Spinal cord (tissue), 9 donors: ENCODE measurements at regions not wholly inside any gene's neighbourhood (a gene's known extent, or its start where the extent isn't known, plus 50 kb on each side); places are given as distances from the start of the nearest gene placed in this dataset.
"Not testable (repeated sequence)": the region's sequence is repeated elsewhere in the genome, so short reads cannot be mapped to it uniquely, and the experiment has no call there.

Source experiments
- DNase-seq, 6 donors: peaks; one replicate each; pipeline versions ENCODE4 v3.0.0 to v3.0.0-alpha.2; 2013 to 2015; ENCODE audit warnings: low spot score in 6 of 6, low read depth in 4 of 6
- H3K27ac ChIP-seq: one replicate; pipeline ENCODE4 v1.5.1; 2013; ENCODE audit warnings: low read depth, low read length, control low read depth
- H3K27me3 ChIP-seq: one replicate; pipeline ENCODE4 v1.6.1; 2013; ENCODE audit warnings: low read length; ENCODE audit not compliant: control insufficient read depth, insufficient read depth
- H3K36me3 ChIP-seq: one replicate; pipeline ENCODE4 v1.6.1; 2013; ENCODE audit warnings: low read length; ENCODE audit not compliant: control insufficient read depth, insufficient read depth
- H3K4me1 ChIP-seq: one replicate; pipeline ENCODE4 v1.6.1; 2013; ENCODE audit warnings: low read length; ENCODE audit not compliant: control insufficient read depth, insufficient read depth
- H3K4me3 ChIP-seq: one replicate; pipeline ENCODE4 v1.5.1; 2013; ENCODE audit warnings: low read depth, low read length, control low read depth
- H3K9me3 ChIP-seq: one replicate; pipeline ENCODE4 v1.6.1; 2013; ENCODE audit warnings: low read length; ENCODE audit not compliant: control insufficient read depth, insufficient read depth
- WGBS: methylation state at CpG from one replicate; pipeline ENCODE4 v1.1.5; 2013; ENCODE audit warnings: missing lambda C conversion rate; ENCODE audit not compliant: insufficient coverage; 5-methylcytosine and 5-hydroxymethylcytosine counted together
- donor health status: healthy.

GRCh38 chr7:145464287-145464686 lies 628.4 kb upstream of the TPK1 start:
- no peak overlapping the region for H3K27ac ChIP-seq
- DNase-seq: no peak

GRCh38 chr7:145462463-145462862 lies 626.6 kb upstream of the TPK1 start:
- no peak overlapping the region for H3K27ac ChIP-seq
- no peak for DNase-seq
- H3K27me3 ChIP-seq: no peaks in the 10 kb centered on the region
- WGBS: 77% methylated on average over 3 of the region's 4 CpGs
- H3K4me3 ChIP-seq: no peak overlapping the region
- peaks cover 1% of the 10 kb centered on the region for H3K9me3 ChIP-seq
- H3K4me1 ChIP-seq: no peaks in the 10 kb centered on the region
- H3K36me3 ChIP-seq: no peaks in the 10 kb centered on the region

More at GRCh38 chr7:145464287-145464686, 628.4 kb upstream of the TPK1 start:
- H3K4me3 ChIP-seq: no peak overlapping the region
- no peaks in the 10 kb centered on the region for H3K4me1 ChIP-seq
- no peaks in the 10 kb centered on the region for H3K36me3 ChIP-seq
- H3K9me3 ChIP-seq: peaks cover 1% of the 10 kb centered on the region
- no peaks in the 10 kb centered on the region for H3K27me3 ChIP-seq
- WGBS: no CpG with 5 or more reads among the region's 1 CpG

- no peak overlapping the region for H3K4me3 ChIP-seq
- peaks cover 2% of the 10 kb centered on the region for H3K9me3 ChIP-seq
- no peaks in the 10 kb centered on the region for H3K4me1 ChIP-seq
- DNase-seq: peak in 1 of 6 donors; percentile 40
- no peaks in the 10 kb centered on the region for H3K27me3 ChIP-seq
- no peaks in the 10 kb centered on the region for H3K36me3 ChIP-seq
- 60% methylated on average over 1 of the region's 7 CpGs for WGBS
- H3K27ac ChIP-seq: no peak overlapping the region
Observed at GRCh38 chr7:145434811-145435210, 599.0 kb upstream of the TPK1 start.

GRCh38 chr7:145431834-145432233 lies 596.0 kb upstream of the TPK1 start:
- Histone ChIP-seq H3K27ac (no peak overlapping the region), H3K36me3 (no peaks in the 10 kb centered on the region), H3K4me1 (no peaks in the 10 kb centered on the region), H3K4me3 (no peak overlapping the region), H3K9me3 (peaks cover 4% of the 10 kb centered on the region), H3K27me3 (no peaks in the 10 kb centered on the region)
- no CpG with 5 or more reads among the region's 1 CpG for WGBS
- no peak for DNase-seq

- H3K4me1 ChIP-seq, H3K27me3 ChIP-seq, H3K4me3 ChIP-seq, DNase-seq, H3K27ac ChIP-seq, H3K9me3 ChIP-seq, H3K36me3 ChIP-seq: not testable (repeated sequence)
- WGBS: 85% methylated on average over 7 of the region's 8 CpGs
Observed at GRCh38 chr7:145418481-145418880, 582.6 kb upstream of the TPK1 start.

- H3K9me3 ChIP-seq: no peaks in the 10 kb centered on the region
- WGBS: 71% methylated on average over 2 of the region's 3 CpGs
Observed at GRCh38 chr7:145411066-145411465, 575.2 kb upstream of the TPK1 start.

GRCh38 chr7:145398758-145399157 lies 562.9 kb upstream of the TPK1 start:
- DNase-seq: peak in 1 of 6 donors; percentile 11
- no CpG with 5 or more reads among the region's 1 CpG for WGBS
- Histone ChIP-seq H3K9me3 (peaks cover 3% of the 10 kb centered on the region), H3K4me3 (no peak overlapping the region), H3K27ac (no peak overlapping the region), H3K36me3 (no peaks in the 10 kb centered on the region), H3K4me1 (no peaks in the 10 kb centered on the region), H3K27me3 (no peaks in the 10 kb centered on the region)

More at GRCh38 chr7:145411066-145411465, 575.2 kb upstream of the TPK1 start:
- Histone ChIP-seq H3K4me1 (no peaks in the 10 kb centered on the region), H3K4me3 (no peak overlapping the region), H3K36me3 (no peaks in the 10 kb centered on the region), H3K27ac (no peak overlapping the region), H3K27me3 (no peaks in the 10 kb centered on the region)
- no peak for DNase-seq

GRCh38 chr7:145394126-145394525 lies 558.3 kb upstream of the TPK1 start:
- H3K4me3 ChIP-seq: no peak overlapping the region
- H3K27me3 ChIP-seq: no peaks in the 10 kb centered on the region
- H3K27ac ChIP-seq: no peak overlapping the region
- H3K36me3 ChIP-seq: no peaks in the 10 kb centered on the region
- no CpG with 5 or more reads among the region's 2 CpGs for WGBS
- peak in 2 of 6 donors; percentile 4 to 46 for DNase-seq
- no peaks in the 10 kb centered on the region for H3K4me1 ChIP-seq
- H3K9me3 ChIP-seq: no peaks in the 10 kb centered on the region

GRCh38 chr7:145382762-145383161 lies 546.9 kb upstream of the TPK1 start:
- no peak overlapping the region for H3K4me3 ChIP-seq

GRCh38 chr7:145378197-145378596 lies 542.3 kb upstream of the TPK1 start:
- no peaks in the 10 kb centered on the region for H3K36me3 ChIP-seq
- no peak overlapping the region for H3K27ac ChIP-seq
- no peaks in the 10 kb centered on the region for H3K27me3 ChIP-seq
- no peak overlapping the region for H3K4me3 ChIP-seq
- H3K4me1 ChIP-seq: no peaks in the 10 kb centered on the region
- WGBS: 100% methylated on average over 2 of the region's 2 CpGs
- no peak for DNase-seq
- peaks cover 2% of the 10 kb centered on the region for H3K9me3 ChIP-seq

More at GRCh38 chr7:145382762-145383161, 546.9 kb upstream of the TPK1 start:
- no peaks in the 10 kb centered on the region for H3K27me3 ChIP-seq
- no peaks in the 10 kb centered on the region for H3K36me3 ChIP-seq
- H3K27ac ChIP-seq: no peak overlapping the region
- H3K9me3 ChIP-seq: peaks cover 6% of the 10 kb centered on the region
- no peak for DNase-seq
- H3K4me1 ChIP-seq: no peaks in the 10 kb centered on the region
- WGBS: no CpG with 5 or more reads among the region's 1 CpG
